K562 (cell line): ENCODE measurements at regions not wholly inside any gene's neighbourhood (a gene's known extent, or its start where the extent isn't known, plus 50 kb on each side); places are given as distances from the start of the nearest gene placed in this dataset.

Experiments used
- ATAC-seq: fragments of 200-7000 bp; cut with Tn5 transposase; 3 replicates; pipeline ENCODE4 v1.9.1; 2020; ENCODE audit warnings: moderate library complexity
- BruUV-seq: library from RNA; stranded (reverse); fragments of 400-500 nt; replicated peaks from 2 replicates; lab custom pipeline; 2021; lab: Mats Ljungman, UMichigan
- CTCF ChIA-PET: fragments of 300-600 bp; formaldehyde crosslinking; extraction: SDS; loops from one replicate; lab custom pipeline; 2021; ENCODE audit warnings: low intra/inter-chr PET ratio; lab: Yijun Ruan, JAX
- POLR2A ChIA-PET: fragments of 300-600, 350-650 bp; sonication (Branson Sonifier 250); formaldehyde crosslinking; extraction: SDS; loops from one replicate; lab custom pipeline; 2021; ENCODE audit warnings: antibody characterized with exemption, inconsistent platforms; lab: Yijun Ruan, JAX
- DNase-seq, 4 experiments: peaks; one replicate each; pipeline versions ENCODE4 v3.0.0 to v3.0.0-alpha.2; 2011 to 2018; ENCODE audit warnings: low spot score in 3 of 4, mixed read lengths in 3 of 4; ENCODE audit errors: extremely low read depth in 1 of 4
- FAIRE-seq: peaks from 2 replicates; lab custom pipeline; 2011; peaks lifted over from hg19 to GRCh38; lab: Jason Lieb, UNC
- H2AFZ ChIP-seq: 2 replicates; pipeline ENCODE4 v1.6.0; 2011; ENCODE audit warnings: low read depth, low read length, control low read depth, inconsistent platforms
- H3K27ac ChIP-seq: fragments of 200-600 bp; 3 replicates; pipeline ENCODE4 v1.8.0; 2011; ENCODE audit warnings: low read depth, mild to moderate bottlenecking, control low read depth, inconsistent platforms, low read length, moderate library complexity, mixed read lengths; ENCODE audit errors: extremely low read depth
- H3K27me3 ChIP-seq, 2 experiments: fragments of 300-600 bp in 1 of 2; 2 replicates in 1 of 2; 3 replicates in 1 of 2; pipeline versions ENCODE4 v1.6.0 to v1.8.0; 2011; ENCODE audit warnings: inconsistent platforms in 2 of 2, low read length in 2 of 2, mild to moderate bottlenecking in 1 of 2, mixed read lengths in 1 of 2, moderate library complexity in 1 of 2; ENCODE audit not compliant: control insufficient read depth in 2 of 2, insufficient read depth in 2 of 2
- H3K36me3 ChIP-seq: fragments of 300-600 bp; 3 replicates; pipeline ENCODE4 v1.8.0; 2011; ENCODE audit warnings: mild to moderate bottlenecking, low read length, inconsistent platforms; ENCODE audit not compliant: control insufficient read depth, insufficient read depth
- H3K4me1 ChIP-seq, 2 experiments: fragments of 200-600 bp in 1 of 2; replicated peaks in 1 of 2; 2 replicates in 1 of 2; 3 replicates in 1 of 2; pipeline versions ENCODE4 v1.5.1 to v1.8.0; 2011; ENCODE audit warnings: inconsistent platforms in 2 of 2, low read length in 2 of 2, mild to moderate bottlenecking in 1 of 2, mixed read lengths in 1 of 2, moderate library complexity in 1 of 2; ENCODE audit not compliant: control insufficient read depth in 2 of 2, insufficient read depth in 2 of 2
- H3K4me2 ChIP-seq: 2 replicates; pipeline ENCODE4 v1.6.1; 2011; ENCODE audit warnings: low read length, control low read depth, inconsistent platforms, mixed read lengths; ENCODE audit not compliant: insufficient read depth
- H3K4me3 ChIP-seq: fragments of 200-600 bp; sonication (generic), shearing (Covaris generic); 2 replicates; pipeline ENCODE4 v1.5.1; 2016; ENCODE audit warnings: control low read depth, inconsistent platforms
- H3K79me2 ChIP-seq: fragments of 200-600 bp; 3 replicates; pipeline ENCODE4 v1.8.0; 2011; ENCODE audit warnings: low read length, inconsistent platforms; ENCODE audit not compliant: control insufficient read depth, insufficient read depth
- H3K9ac ChIP-seq, 2 experiments: 2 replicates each; pipeline versions ENCODE4 v1.6.0 to v1.6.1; 2011; ENCODE audit warnings: low read depth in 2 of 2, low read length in 2 of 2, control low read depth in 1 of 2, inconsistent platforms in 1 of 2, mild to moderate bottlenecking in 1 of 2, mixed read lengths in 1 of 2; ENCODE audit not compliant: insufficient read depth in 1 of 2
- H3K9me1 ChIP-seq: one replicate; pipeline ENCODE4 v1.6.0; 2011; ENCODE audit warnings: inconsistent platforms, mild to moderate bottlenecking, low read length, moderate library complexity; ENCODE audit not compliant: control insufficient read depth, insufficient read depth
- H3K9me3 ChIP-seq: replicated peaks from 2 replicates; pipeline ENCODE4 v1.5.1; 2011; ENCODE audit warnings: low read depth, low read length, inconsistent platforms; ENCODE audit not compliant: control insufficient read depth, insufficient read depth
- H4K20me1 ChIP-seq: replicated peaks from 2 replicates; pipeline ENCODE4 v1.6.1; 2011; ENCODE audit warnings: low read length, inconsistent platforms, mixed read lengths; ENCODE audit not compliant: control insufficient read depth, insufficient read depth
- CSDE1 ChIP-seq, 2 experiments: fragments of 450-650 bp; IDR thresholded peaks; 2 replicates each; pipeline ENCODE4 v1.6.1; 2016; ENCODE audit warnings: mild to moderate bottlenecking in 1 of 2
- GTF2A2 ChIP-seq: IDR thresholded peaks from 2 replicates; pipeline ENCODE4 v1.6.1; 2016; ENCODE audit warnings: mild to moderate bottlenecking, missing genetic modification characterization, missing compliant biosample characterization
- SIN3B ChIP-seq: fragments of 450-650 bp; IDR thresholded peaks from 2 replicates; pipeline ENCODE4 v1.6.1; 2017; ENCODE audit warnings: low read depth, mild to moderate bottlenecking, moderate library complexity
- ZNF324 ChIP-seq: fragments of 250-450 bp; sonication (Bioruptor Pico); IDR thresholded peaks from 2 replicates; pipeline ENCODE4 v1.4.0; 2020; ENCODE audit warnings: mild to moderate bottlenecking
- WGBS: fragments of 100-300 bp; shearing (Covaris generic); methylation state at CpG from one replicate; pipeline ENCODE4 v1.1.6; 2016; ENCODE audit warnings: low coverage, mixed read lengths; ENCODE audit not compliant: insufficient coverage; ENCODE audit errors: missing lambda C conversion rate; 5-methylcytosine and 5-hydroxymethylcytosine counted together
- in situ Hi-C: fragments of 300-500 bp; cut with MboI; formaldehyde crosslinking; loops from 4 replicates; pipeline ENCODE4 v1.15.0; 2018; ENCODE audit warnings: inconsistent platforms, mixed read lengths
- intact Hi-C: fragments of 100-400 bp; cut with micrococcal nuclease; formaldehyde crosslinking; loops from 2 replicates; pipeline ENCODE4 v1.14.2; 2022
- TF ChIP-seq, protein P1 (sequence below): fragments of 250-450 bp; sonication (Bioruptor Pico); IDR thresholded peaks from 2 replicates; pipeline ENCODE4 v1.9.0; 2021; ENCODE audit warnings: mild to moderate bottlenecking, inconsistent platforms
- TF ChIP-seq, protein P2 (sequence below): fragments of 250-450 bp; sonication (Bioruptor Pico); IDR thresholded peaks from 2 replicates; pipeline ENCODE4 v1.8.0; 2022; ENCODE audit warnings: inconsistent platforms, mild to moderate bottlenecking, moderate library complexity, borderline replicate concordance

DNA sequence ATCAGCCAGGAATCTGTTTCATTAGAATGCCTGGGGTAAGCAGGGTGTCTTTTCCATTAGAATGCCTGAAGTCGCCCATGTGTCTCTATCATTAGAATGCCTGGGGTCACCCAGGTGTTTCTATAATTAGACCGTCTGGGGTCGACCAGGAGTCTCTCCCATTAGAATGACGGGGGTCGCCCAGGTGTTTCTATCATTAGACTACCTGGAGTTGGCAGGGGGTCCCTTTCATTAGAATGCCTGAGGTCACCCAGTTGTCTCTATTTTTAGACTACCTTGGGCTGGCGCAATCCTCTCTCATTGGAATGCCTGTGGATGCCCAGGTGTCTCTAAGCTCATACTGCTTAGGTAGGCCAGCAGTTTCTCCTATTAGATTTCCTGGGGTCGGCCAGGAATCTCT, 1447.6 kb downstream of the UQCRFS1 start:
- in situ Hi-C loops: no loop called here
- POLR2A ChIA-PET: no interaction called here
- Histone ChIP-seq H4K20me1 (no peaks in the 10 kb centered on the region), H3K36me3 (no peaks in the 10 kb centered on the region), H3K4me1 (no peaks in the 10 kb centered on the region), H3K9ac (no peak overlapping the region), H2AFZ (no peak overlapping the region), H3K27ac (no peak overlapping the region), H3K27me3 (no peaks in the 10 kb centered on the region), H3K9me3 (no peaks in the 10 kb centered on the region), H3K4me2 (no peak overlapping the region), H3K9me1 (no peaks in the 10 kb centered on the region), H3K4me3 (no peak overlapping the region), H3K79me2 (no peaks in the 10 kb centered on the region)
- ATAC-seq (no peak), DNase-seq (no peak), FAIRE-seq (no peak)
- BruUV-seq: no TSS peak
- CTCF ChIA-PET: no interaction called here
- intact Hi-C loops: no loop called here
- WGBS: 25% methylated on average over 7 of the region's 7 CpGs
- TF ChIP-seq CSDE1 (IDR thresholded peaks at IDR 0.05): no peak

DNA sequence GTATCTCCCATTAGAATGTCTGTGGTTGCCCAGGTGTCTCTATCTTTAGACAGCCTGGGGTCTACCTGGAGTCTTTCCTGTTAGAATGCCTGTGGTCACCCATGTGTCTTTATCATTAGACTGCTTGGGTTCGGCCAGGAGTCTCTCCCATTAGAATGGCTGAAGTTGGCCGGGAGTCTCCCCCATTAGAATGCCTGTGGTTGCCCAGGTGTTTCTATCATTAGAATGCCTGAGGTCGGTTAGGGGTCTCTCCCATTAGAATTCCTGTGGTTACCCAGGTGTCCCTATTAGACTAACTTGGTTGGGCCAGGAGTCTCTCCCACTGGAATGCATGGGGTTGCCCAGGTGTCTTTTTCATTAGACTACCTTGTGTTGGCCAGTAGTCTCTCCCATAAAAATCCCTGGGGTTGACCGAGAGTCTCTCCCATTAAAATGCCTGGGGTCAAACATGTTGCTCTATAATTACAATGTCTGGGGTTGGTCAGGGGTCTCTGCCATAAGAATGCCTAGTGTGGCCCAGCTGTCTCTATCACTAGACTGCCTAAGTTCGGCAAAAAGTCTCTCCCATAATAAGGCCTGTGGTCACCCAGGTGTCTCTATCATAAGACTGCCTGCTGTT, 1448.7 kb downstream of the UQCRFS1 start:
- WGBS: 27% methylated on average over 5 of the region's 5 CpGs
- Histone ChIP-seq H3K9me1 (no peaks in the 10 kb centered on the region), H3K9ac (no peak overlapping the region), H4K20me1 (no peaks in the 10 kb centered on the region), H3K27me3 (no peaks in the 10 kb centered on the region), H2AFZ (no peak overlapping the region), H3K4me3 (no peak overlapping the region), H3K27ac (no peak overlapping the region), H3K4me1 (no peaks in the 10 kb centered on the region), H3K9me3 (no peaks in the 10 kb centered on the region), H3K4me2 (no peak overlapping the region), H3K36me3 (no peaks in the 10 kb centered on the region), H3K79me2 (no peaks in the 10 kb centered on the region)
- no peak for ATAC-seq
- no peak for TF ChIP-seq GTF2A2 (tag)
- TF ChIP-seq, protein P1, sequence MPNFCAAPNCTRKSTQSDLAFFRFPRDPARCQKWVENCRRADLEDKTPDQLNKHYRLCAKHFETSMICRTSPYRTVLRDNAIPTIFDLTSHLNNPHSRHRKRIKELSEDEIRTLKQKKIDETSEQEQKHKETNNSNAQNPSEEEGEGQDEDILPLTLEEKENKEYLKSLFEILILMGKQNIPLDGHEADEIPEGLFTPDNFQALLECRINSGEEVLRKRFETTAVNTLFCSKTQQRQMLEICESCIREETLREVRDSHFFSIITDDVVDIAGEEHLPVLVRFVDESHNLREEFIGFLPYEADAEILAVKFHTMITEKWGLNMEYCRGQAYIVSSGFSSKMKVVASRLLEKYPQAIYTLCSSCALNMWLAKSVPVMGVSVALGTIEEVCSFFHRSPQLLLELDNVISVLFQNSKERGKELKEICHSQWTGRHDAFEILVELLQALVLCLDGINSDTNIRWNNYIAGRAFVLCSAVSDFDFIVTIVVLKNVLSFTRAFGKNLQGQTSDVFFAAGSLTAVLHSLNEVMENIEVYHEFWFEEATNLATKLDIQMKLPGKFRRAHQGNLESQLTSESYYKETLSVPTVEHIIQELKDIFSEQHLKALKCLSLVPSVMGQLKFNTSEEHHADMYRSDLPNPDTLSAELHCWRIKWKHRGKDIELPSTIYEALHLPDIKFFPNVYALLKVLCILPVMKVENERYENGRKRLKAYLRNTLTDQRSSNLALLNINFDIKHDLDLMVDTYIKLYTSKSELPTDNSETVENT (CRISPR knock-in tag): no peak
- TF ChIP-seq SIN3B: no peak
- TF ChIP-seq ZNF324 (CRISPR knock-in tag): no peak
- TF ChIP-seq, protein P2, sequence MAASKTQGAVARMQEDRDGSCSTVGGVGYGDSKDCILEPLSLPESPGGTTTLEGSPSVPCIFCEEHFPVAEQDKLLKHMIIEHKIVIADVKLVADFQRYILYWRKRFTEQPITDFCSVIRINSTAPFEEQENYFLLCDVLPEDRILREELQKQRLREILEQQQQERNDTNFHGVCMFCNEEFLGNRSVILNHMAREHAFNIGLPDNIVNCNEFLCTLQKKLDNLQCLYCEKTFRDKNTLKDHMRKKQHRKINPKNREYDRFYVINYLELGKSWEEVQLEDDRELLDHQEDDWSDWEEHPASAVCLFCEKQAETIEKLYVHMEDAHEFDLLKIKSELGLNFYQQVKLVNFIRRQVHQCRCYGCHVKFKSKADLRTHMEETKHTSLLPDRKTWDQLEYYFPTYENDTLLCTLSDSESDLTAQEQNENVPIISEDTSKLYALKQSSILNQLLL (CRISPR knock-in tag): no peak
- CTCF ChIA-PET: no interaction called here
- FAIRE-seq: no peak
- intact Hi-C loops (no loop called here), in situ Hi-C loops (no loop called here)
- POLR2A ChIA-PET: no interaction called here
- DNase-seq: no peak
- BruUV-seq: no TSS peak
